ENCODE measurements at regions not wholly inside any gene's neighbourhood (a gene's known extent, or its start where the extent isn't known, plus 50 kb on each side); places are given as distances from the start of the nearest gene placed in this dataset.

GRCh38 chr9:3692606-3693005 lies 166.8 kb upstream of the RFX3 start:
- no peak for TF ChIP-seq CTCF (conservative IDR thresholded peaks at IDR 0.05)
- TF ChIP-seq ZFX (IDR thresholded peaks at IDR 0.05) = no peak
